ENCODE measurements at regions not wholly inside any gene's neighbourhood (a gene's known extent, or its start where the extent isn't known, plus 50 kb on each side); places are given as distances from the start of the nearest gene placed in this dataset.

GRCh38 chr18:66754335-66754734, 150.4 kb upstream of the CDH19 start:
- Histone ChIP-seq H3K36me3 (ENCODE audit: control insufficient read depth in 1 of 2, insufficient read depth in 2 of 2, low read length in 2 of 2) (no peaks in the 10 kb centered on the region), H3K9me3 (ENCODE audit: control insufficient read depth in 1 of 2, insufficient read depth in 1 of 2, low read depth in 1 of 2, low read length in 2 of 2) (peaks cover 7 to 8% of the 10 kb centered on the region in 2 experiments; a peak in 2 of 4 replicates), H2AFZ (ENCODE audit: low read depth, low read length, poor library complexity, severe bottlenecking) (no peak overlapping the region), H3K4me3 (replicated peaks in 1 of 2; ENCODE audit: low read depth in 1 of 2, low read length in 2 of 2) (no peak overlapping the region), H3K4me2 (ENCODE audit: low read length) (no peak overlapping the region), H3K79me2 (ENCODE audit: insufficient read depth, low read length) (no peaks in the 10 kb centered on the region), H3K9me2 (ENCODE audit: insufficient read depth) (no peaks in the 10 kb centered on the region), H3K27ac (ENCODE audit: low read depth, low read length) (no peak overlapping the region), H4K20me1 (ENCODE audit: insufficient read depth) (no peaks in the 10 kb centered on the region), H3K27me3 (ENCODE audit: insufficient read depth, low read length) (no peaks in the 10 kb centered on the region), H3K9ac (ENCODE audit: low read length) (no peak overlapping the region), H3K4me1 (ENCODE audit: control insufficient read depth in 1 of 2, insufficient read depth in 2 of 2, low read length in 2 of 2) (no peaks in the 10 kb centered on the region)
- CTCF ChIA-PET: no interaction called here
- RAD21 ChIA-PET (ENCODE audit: low non-redundant PET in 1 of 2, low total read pairs in 2 of 2, uncharacterized antibody in 2 of 2, unreplicated experiment in 2 of 2): no interaction called here
- ATAC-seq: no peak
- BruUV-seq (replicated peaks): no TSS peak
- no peak for TF ChIP-seq EZH2 (IDR thresholded peaks at IDR 0.05)
- no peak for TF ChIP-seq YY1 (IDR thresholded peaks at IDR 0.05; ENCODE audit: extremely low read depth, insufficient replicate concordance, low read depth, low read length)
- TF ChIP-seq TCF7L2 (IDR thresholded peaks at IDR 0.05; ENCODE audit: borderline replicate concordance, extremely low read depth, insufficient read depth, insufficient read length): no peak
- no peak for TF ChIP-seq CBX3 (IDR thresholded peaks at IDR 0.05; ENCODE audit: low read depth)
- TF ChIP-seq SIN3A (IDR thresholded peaks at IDR 0.05; ENCODE audit: low read depth): no peak
- no peak for TF ChIP-seq ELF1 (IDR thresholded peaks at IDR 0.05; ENCODE audit: borderline replicate concordance, low read depth)
- no peak for TF ChIP-seq ATF3 (IDR thresholded peaks at IDR 0.05)
- no peak for TF ChIP-seq EZH2phosphoT487 (IDR thresholded peaks at IDR 0.05; ENCODE audit: borderline replicate concordance)
- no peak for TF ChIP-seq POLR2A (IDR thresholded peaks at IDR 0.05; ENCODE audit: borderline replicate concordance, extremely low read depth, insufficient read depth, insufficient read length)
- no peak for TF ChIP-seq CEBPB (IDR thresholded peaks at IDR 0.05; ENCODE audit: low read depth)
- TF ChIP-seq JUND (IDR thresholded peaks at IDR 0.05): no peak
- TF ChIP-seq SRF (IDR thresholded peaks at IDR 0.05; ENCODE audit: low read depth): no peak
- TF ChIP-seq POLR2AphosphoS5 (IDR thresholded peaks at IDR 0.05; ENCODE audit: low read depth, low read length): no peak
- no peak for TF ChIP-seq MAX (IDR thresholded peaks at IDR 0.05)
- no peak for TF ChIP-seq FOSL1 (IDR thresholded peaks at IDR 0.05; ENCODE audit: low read depth)
- intact Hi-C loops (cut with micrococcal nuclease): no loop called here
- POLR2A ChIA-PET: no interaction called here
- no peak for DNase-seq (ENCODE audit: low read depth, low spot score)

All from HCT116 (cell line).